ENCODE measurements at regions not wholly inside any gene's neighbourhood (a gene's known extent, or its start where the extent isn't known, plus 50 kb on each side); places are given as distances from the start of the nearest gene placed in this dataset.

GRCh38 chr1:115475252-115475651 is 137.2 kb upstream of the NGF start:
- H3K36me3 ChIP-seq (ENCODE audit: control insufficient read depth in 1 of 2, insufficient read depth in 2 of 2, low read depth in 1 of 2, low read length in 2 of 2), result no peaks in the 10 kb centered on the region
- H2BK15ac ChIP-seq (ENCODE audit: low read depth, poor library complexity, severe bottlenecking), result no peak overlapping the region
- H2AFZ ChIP-seq (ENCODE audit: low read depth, low read length), result no peak overlapping the region
- H3K27ac ChIP-seq (ENCODE audit: low read length, poor library complexity, severe bottlenecking), result no peak overlapping the region
- H3K4ac ChIP-seq (ENCODE audit: low read depth in 1 of 2, low read length in 2 of 2), result no peak overlapping the region
- no peak overlapping the region for H3K4me3 ChIP-seq (ENCODE audit: insufficient read depth in 1 of 2, low read depth in 1 of 2, low read length in 2 of 2)
- H2BK5ac ChIP-seq (ENCODE audit: low read depth, low read length, poor library complexity, severe bottlenecking), result no peak overlapping the region
- H2AK5ac ChIP-seq (ENCODE audit: low read length, severe bottlenecking), result no peak overlapping the region
- no peak overlapping the region for H2BK120ac ChIP-seq (ENCODE audit: low read depth, low read length)
- H3K18ac ChIP-seq (ENCODE audit: low read depth in 1 of 2, low read length in 2 of 2), result no peak overlapping the region
- H4K8ac ChIP-seq (ENCODE audit: low read length), result no peak overlapping the region
- H3K4me2 ChIP-seq (ENCODE audit: low read length, poor library complexity, severe bottlenecking), result no peak overlapping the region
- no peak overlapping the region for H2BK12ac ChIP-seq (ENCODE audit: low read length in 2 of 2)
- H3K27me3 ChIP-seq (ENCODE audit: control insufficient read depth in 1 of 2, insufficient read depth in 1 of 2, low read length in 2 of 2), result peaks cover 0 to 19% of the 10 kb centered on the region in 2 experiments
- H3K14ac ChIP-seq (ENCODE audit: low read length in 2 of 2), result no peak overlapping the region
- WGBS, result 100% methylated on average over 1 of the region's 2 CpGs
- no peaks in the 10 kb centered on the region for H3K9me3 ChIP-seq (ENCODE audit: control insufficient read depth, low read length)
- H3K79me1 ChIP-seq (replicated peaks; ENCODE audit: low read length, poor library complexity, severe bottlenecking), result no peaks in the 10 kb centered on the region
- H3K23ac ChIP-seq (ENCODE audit: low read length in 2 of 2), result no peak overlapping the region
- H3K9ac ChIP-seq (ENCODE audit: low read length), result no peak overlapping the region
- no peaks in the 10 kb centered on the region for H3K4me1 ChIP-seq (ENCODE audit: control insufficient read depth, insufficient read depth, low read depth, low read length)
- H4K91ac ChIP-seq (ENCODE audit: low read length), result no peak overlapping the region
- no peak for DNase-seq

- no peak overlapping the region for H3K9ac ChIP-seq (ENCODE audit: low read length)
- H3K27ac ChIP-seq (ENCODE audit: low read length, poor library complexity, severe bottlenecking), result no peak overlapping the region
- H3K18ac ChIP-seq (ENCODE audit: low read depth in 1 of 2, low read length in 2 of 2), result no peak overlapping the region
- 93% methylated on average over 6 of the region's 8 CpGs for WGBS
- peak overlapping the region in 1 of 2 experiments; percentile 26 for H3K14ac ChIP-seq (ENCODE audit: low read length in 2 of 2)
- no peak overlapping the region for H2BK120ac ChIP-seq (ENCODE audit: low read depth, low read length)
- no peak overlapping the region for H2AFZ ChIP-seq (ENCODE audit: low read depth, low read length)
- no peak overlapping the region for H3K4me3 ChIP-seq (ENCODE audit: insufficient read depth in 1 of 2, low read depth in 1 of 2, low read length in 2 of 2)
- H3K79me1 ChIP-seq (replicated peaks; ENCODE audit: low read length, poor library complexity, severe bottlenecking), result no peaks in the 10 kb centered on the region
- no peak overlapping the region for H3K4me2 ChIP-seq (ENCODE audit: low read length, poor library complexity, severe bottlenecking)
- H3K4ac ChIP-seq (ENCODE audit: low read depth in 1 of 2, low read length in 2 of 2), result no peak overlapping the region
- H4K8ac ChIP-seq (ENCODE audit: low read length), result no peak overlapping the region
- no peak overlapping the region for H2BK5ac ChIP-seq (ENCODE audit: low read depth, low read length, poor library complexity, severe bottlenecking)
- no peak overlapping the region for H4K91ac ChIP-seq (ENCODE audit: low read length)
- H2BK15ac ChIP-seq (ENCODE audit: low read depth, poor library complexity, severe bottlenecking), result no peak overlapping the region
- DNase-seq, result no peak
- no peaks in the 10 kb centered on the region for H3K9me3 ChIP-seq (ENCODE audit: control insufficient read depth, low read length)
- no peak overlapping the region for H3K23ac ChIP-seq (ENCODE audit: low read length in 2 of 2)
- no peaks in the 10 kb centered on the region for H3K4me1 ChIP-seq (ENCODE audit: control insufficient read depth, insufficient read depth, low read depth, low read length)
- no peaks in the 10 kb centered on the region for H3K36me3 ChIP-seq (ENCODE audit: control insufficient read depth in 1 of 2, insufficient read depth in 2 of 2, low read depth in 1 of 2, low read length in 2 of 2)
- peaks cover 0 to 10% of the 10 kb centered on the region in 2 experiments for H3K27me3 ChIP-seq (ENCODE audit: control insufficient read depth in 1 of 2, insufficient read depth in 1 of 2, low read length in 2 of 2)
- H2BK12ac ChIP-seq (ENCODE audit: low read length in 2 of 2), result no peak overlapping the region
- no peak overlapping the region for H2AK5ac ChIP-seq (ENCODE audit: low read length, severe bottlenecking)
Observed at GRCh38 chr1:115473986-115474565, 136.0 kb upstream of the NGF start.

GRCh38 chr1:115469703-115470476 is 131.8 kb upstream of the NGF start:
- peak overlapping the region; percentile 30 for H3K27ac ChIP-seq (ENCODE audit: low read length, poor library complexity, severe bottlenecking)
- no peak overlapping the region for H2AK5ac ChIP-seq (ENCODE audit: low read length, severe bottlenecking)
- no peak overlapping the region for H2BK5ac ChIP-seq (ENCODE audit: low read depth, low read length, poor library complexity, severe bottlenecking)
- no peak overlapping the region for H2BK12ac ChIP-seq (ENCODE audit: low read length in 2 of 2)
- no peak overlapping the region for H2BK120ac ChIP-seq (ENCODE audit: low read depth, low read length)
- H3K36me3 ChIP-seq (ENCODE audit: control insufficient read depth in 1 of 2, insufficient read depth in 2 of 2, low read depth in 1 of 2, low read length in 2 of 2), result no peaks in the 10 kb centered on the region
- no peak overlapping the region for H2AFZ ChIP-seq (ENCODE audit: low read depth, low read length)
- no peaks in the 10 kb centered on the region for H3K9me3 ChIP-seq (ENCODE audit: control insufficient read depth, low read length)
- H4K91ac ChIP-seq (ENCODE audit: low read length), result no peak overlapping the region
- peaks cover 0 to 6% of the 10 kb centered on the region in 2 experiments for H3K27me3 ChIP-seq (ENCODE audit: control insufficient read depth in 1 of 2, insufficient read depth in 1 of 2, low read length in 2 of 2)
- no peaks in the 10 kb centered on the region for H3K4me1 ChIP-seq (ENCODE audit: control insufficient read depth, insufficient read depth, low read depth, low read length)
- peak overlapping the region; percentile 32 for H3K9ac ChIP-seq (ENCODE audit: low read length)
- peak overlapping the region; percentile 6 for H3K4me2 ChIP-seq (ENCODE audit: low read length, poor library complexity, severe bottlenecking)
- H2BK15ac ChIP-seq (ENCODE audit: low read depth, poor library complexity, severe bottlenecking), result no peak overlapping the region
- H3K14ac ChIP-seq (ENCODE audit: low read length in 2 of 2), result no peak overlapping the region
- no peak overlapping the region for H4K8ac ChIP-seq (ENCODE audit: low read length)
- peak; percentile 38 for DNase-seq
- no peak overlapping the region for H3K4me3 ChIP-seq (ENCODE audit: insufficient read depth in 1 of 2, low read depth in 1 of 2, low read length in 2 of 2)
- no peaks in the 10 kb centered on the region for H3K79me1 ChIP-seq (replicated peaks; ENCODE audit: low read length, poor library complexity, severe bottlenecking)
- no peak overlapping the region for H3K4ac ChIP-seq (ENCODE audit: low read depth in 1 of 2, low read length in 2 of 2)
- WGBS, result 19% methylated on average over 8 of the region's 11 CpGs
- no peak overlapping the region for H3K23ac ChIP-seq (ENCODE audit: low read length in 2 of 2)
- H3K18ac ChIP-seq (ENCODE audit: low read depth in 1 of 2, low read length in 2 of 2), result no peak overlapping the region

- Histone ChIP-seq H2BK120ac (ENCODE audit: low read depth, low read length) (no peak overlapping the region), H2AK5ac (ENCODE audit: low read length, severe bottlenecking) (no peak overlapping the region), H3K9ac (ENCODE audit: low read length) (no peak overlapping the region), H3K4me1 (ENCODE audit: control insufficient read depth, insufficient read depth, low read depth, low read length) (no peaks in the 10 kb centered on the region), H2BK5ac (ENCODE audit: low read depth, low read length, poor library complexity, severe bottlenecking) (no peak overlapping the region), H4K8ac (ENCODE audit: low read length) (no peak overlapping the region), H3K27me3 (ENCODE audit: control insufficient read depth in 1 of 2, insufficient read depth in 1 of 2, low read length in 2 of 2) (no peaks in the 10 kb centered on the region), H3K79me1 (replicated peaks; ENCODE audit: low read length, poor library complexity, severe bottlenecking) (no peaks in the 10 kb centered on the region), H3K4ac (ENCODE audit: low read depth in 1 of 2, low read length in 2 of 2) (no peak overlapping the region), H2BK15ac (ENCODE audit: low read depth, poor library complexity, severe bottlenecking) (no peak overlapping the region), H3K4me3 (ENCODE audit: insufficient read depth in 1 of 2, low read depth in 1 of 2, low read length in 2 of 2) (no peak overlapping the region), H3K4me2 (ENCODE audit: low read length, poor library complexity, severe bottlenecking) (no peak overlapping the region), H2BK12ac (ENCODE audit: low read length in 2 of 2) (no peak overlapping the region), H3K27ac (ENCODE audit: low read length, poor library complexity, severe bottlenecking) (no peak overlapping the region), H3K36me3 (ENCODE audit: control insufficient read depth in 1 of 2, insufficient read depth in 2 of 2, low read depth in 1 of 2, low read length in 2 of 2) (no peaks in the 10 kb centered on the region), H2AFZ (ENCODE audit: low read depth, low read length) (no peak overlapping the region), H3K9me3 (ENCODE audit: control insufficient read depth, low read length) (no peaks in the 10 kb centered on the region), H3K18ac (ENCODE audit: low read depth in 1 of 2, low read length in 2 of 2) (no peak overlapping the region), H3K14ac (ENCODE audit: low read length in 2 of 2) (no peak overlapping the region), H4K91ac (ENCODE audit: low read length) (no peak overlapping the region), H3K23ac (ENCODE audit: low read length in 2 of 2) (no peak overlapping the region)
- WGBS, result 93% methylated on average over 2 of the region's 3 CpGs
- no peak for DNase-seq
Observed at GRCh38 chr1:115467790-115468189, 129.7 kb upstream of the NGF start.

Data from mesenchymal stem cell (in vitro differentiated cells and primary cell).